Activated CD4-positive, alpha-beta T cell treated with anti-CD3 and anti-CD28 coated beads for 36 hours (primary cell): ENCODE measurements at regions not wholly inside any gene's neighbourhood (a gene's known extent, or its start where the extent isn't known, plus 50 kb on each side); places are given as distances from the start of the nearest gene placed in this dataset.
A peak's percentile ranks its signal among the peaks of the same experiment; 100 is the strongest.

Source experiments
- ATAC-seq: fragments of 200-7000 bp; cut with Tn5 transposase; one replicate; pipeline ENCODE4 v1.10.0; 2021; ENCODE audit warnings: mild to moderate bottlenecking, moderate library complexity
- CTCF ChIA-PET: fragments of 350-600 bp; sonication (Branson Sonifier 250); formaldehyde crosslinking; loops from one replicate; lab custom pipeline; 2021; ENCODE audit warnings: antibody characterized with exemption; lab: Charles Lee
- POLR2A ChIA-PET: fragments of 350-600 bp; sonication (Branson Sonifier 250); formaldehyde crosslinking; loops from one replicate; lab custom pipeline; 2021; ENCODE audit warnings: antibody characterized with exemption, inconsistent platforms; lab: Charles Lee
- DNase-seq: peaks from one replicate; pipeline ENCODE4 v3.0.0-alpha.2; 2020
- H3K27ac Mint-ChIP-seq: one replicate; pipeline ENCODE4 v1.8.0; 2021; ENCODE audit warnings: mixed read lengths
- H3K27me3 Mint-ChIP-seq: one replicate; pipeline ENCODE4 v1.8.0; 2021; ENCODE audit warnings: mixed read lengths
- H3K36me3 Mint-ChIP-seq: one replicate; pipeline ENCODE4 v1.8.0; 2021; ENCODE audit warnings: low read depth, mixed read lengths
- H3K4me1 Mint-ChIP-seq: one replicate; pipeline ENCODE4 v1.8.0; 2021; ENCODE audit warnings: mixed read lengths
- H3K4me3 Mint-ChIP-seq: one replicate; pipeline ENCODE4 v1.8.0; 2021; ENCODE audit warnings: mild to moderate bottlenecking, moderate library complexity, mixed read lengths
- H3K9me3 Mint-ChIP-seq: one replicate; pipeline ENCODE4 v1.8.0; 2021; ENCODE audit warnings: low read depth, mixed read lengths
- intact Hi-C, 2 experiments: fragments of 100-400 bp; cut with DNase I in 1 of 2; cut with micrococcal nuclease in 1 of 2; formaldehyde crosslinking; loops; one replicate each; pipeline versions ENCODE4 v1.14.2 to v1.15.1; 2022 to 2024; cut with DNase I, micrococcal nuclease

DNA sequence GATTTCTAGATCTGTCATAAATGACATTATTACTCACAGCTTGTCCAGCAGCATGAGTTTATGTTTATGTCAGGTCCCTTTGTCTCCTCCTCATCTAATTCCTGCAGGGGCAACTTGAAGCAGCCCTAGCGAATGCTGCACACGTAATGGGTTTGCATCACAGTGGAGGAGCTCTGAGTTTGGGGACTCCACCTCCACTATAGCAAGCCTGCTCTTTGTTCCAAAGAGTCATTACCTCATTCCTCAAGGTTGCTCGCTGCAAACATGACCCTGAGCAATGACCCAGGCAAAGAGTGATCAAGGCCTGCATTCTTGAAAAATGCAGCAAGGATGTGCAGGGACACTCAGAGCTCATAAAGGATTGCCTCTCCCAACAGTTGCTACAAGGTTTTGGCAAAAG is 261.9 kb downstream of the HHIPL2 start:
- no peak for DNase-seq
- CTCF ChIA-PET = no interaction called here

GRCh38 chr1:222285526-222285925 is 262.4 kb downstream of the HHIPL2 start:
- Mint-ChIP-seq H3K4me1 (no peaks in the 10 kb centered on the region), H3K4me3 (no peak overlapping the region), H3K36me3 (no peaks in the 10 kb centered on the region), H3K27ac (no peak overlapping the region), H3K27me3 (no peaks in the 10 kb centered on the region), H3K9me3 (no peaks in the 10 kb centered on the region)
- CTCF ChIA-PET = interaction anchor here (0.6 kb wide), 1 partner anchor 250 kb away, joined by 3 read pairs; no protein-coding TSS in a partner anchor
- DNase-seq (no peak), ATAC-seq (no peak)
- intact Hi-C loops = no loop called here
- POLR2A ChIA-PET = no interaction called here

More for the DNA sequence above, 261.9 kb downstream of the HHIPL2 start:
- POLR2A ChIA-PET = no interaction called here
- intact Hi-C loops = no loop called here
- no peaks in the 10 kb centered on the region for H3K4me1 Mint-ChIP-seq
- ATAC-seq = no peak
- no peaks in the 10 kb centered on the region for H3K27me3 Mint-ChIP-seq
- H3K9me3 Mint-ChIP-seq = no peaks in the 10 kb centered on the region
- H3K27ac Mint-ChIP-seq = no peak overlapping the region
- H3K4me3 Mint-ChIP-seq = no peak overlapping the region
- no peaks in the 10 kb centered on the region for H3K36me3 Mint-ChIP-seq

DNA sequence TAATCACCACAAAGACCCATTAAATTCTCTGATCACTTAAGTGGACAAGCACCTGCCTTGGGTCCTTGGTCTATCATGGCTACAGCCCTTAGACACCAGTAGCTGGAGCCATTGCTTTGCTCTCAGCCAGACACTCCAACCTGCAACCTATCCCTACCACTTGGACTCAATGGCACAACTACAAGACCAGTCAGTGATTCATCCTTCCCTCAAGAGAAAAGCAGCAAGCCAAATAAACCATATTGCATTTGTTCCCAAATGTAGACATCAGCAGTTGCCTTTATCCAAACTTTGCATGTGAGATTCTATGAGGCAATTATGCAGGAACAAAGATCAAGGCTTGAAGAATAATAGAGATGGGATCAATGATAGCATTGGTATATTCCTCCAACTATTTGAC is 263.4 kb downstream of the HHIPL2 start:
- H3K27me3 Mint-ChIP-seq = no peaks in the 10 kb centered on the region

GRCh38 chr1:222283147-222283768 is 264.6 kb downstream of the HHIPL2 start:
- Mint-ChIP-seq H3K9me3 (no peaks in the 10 kb centered on the region), H3K4me3 (no peak overlapping the region), H3K27ac (no peak overlapping the region), H3K36me3 (no peaks in the 10 kb centered on the region), H3K4me1 (no peaks in the 10 kb centered on the region), H3K27me3 (no peaks in the 10 kb centered on the region)
- ChIA-PET POLR2A (no interaction called here), CTCF (interaction anchor here (0.6 to 0.7 kb wide), 2 partner anchors 353 to 816 kb away, joined by 3 read pairs; no protein-coding TSS in a partner anchor)
- intact Hi-C loops = no loop called here
- no peak for DNase-seq
- no peak for ATAC-seq

More for the DNA sequence above, 263.4 kb downstream of the HHIPL2 start:
- Mint-ChIP-seq H3K4me3 (no peak overlapping the region), H3K36me3 (no peaks in the 10 kb centered on the region), H3K27ac (no peak overlapping the region), H3K9me3 (no peaks in the 10 kb centered on the region), H3K4me1 (no peaks in the 10 kb centered on the region)
- DNase-seq = no peak
- intact Hi-C loops = no loop called here
- ATAC-seq = no peak
- CTCF ChIA-PET = interaction anchor here (0.7 to 1.0 kb wide), 2 partner anchors 11 to 188 kb away, joined by 3 read pairs; no protein-coding TSS in a partner anchor
- POLR2A ChIA-PET = no interaction called here

DNA sequence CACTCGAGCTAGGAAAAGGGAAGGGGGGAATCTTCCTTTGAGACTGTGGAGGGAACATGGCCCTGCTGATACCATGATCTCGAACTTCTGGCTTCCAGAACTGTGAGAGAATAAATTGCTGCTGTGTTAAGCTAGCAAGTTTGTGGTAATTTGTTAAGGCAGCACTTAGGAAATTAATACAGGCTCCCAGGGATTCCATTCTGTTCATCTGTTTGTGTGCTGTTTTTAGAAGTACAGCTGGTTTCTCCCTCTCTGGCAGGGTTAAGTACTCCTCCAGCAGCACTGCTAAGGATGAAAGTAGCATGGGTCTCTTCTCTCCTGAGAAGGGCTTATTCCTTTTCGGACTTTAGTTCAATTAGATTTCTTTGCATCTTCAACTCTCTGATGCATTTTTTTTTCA is 268.3 kb downstream of the HHIPL2 start:
- H3K27me3 Mint-ChIP-seq = no peaks in the 10 kb centered on the region
- no peaks in the 10 kb centered on the region for H3K9me3 Mint-ChIP-seq
- no peaks in the 10 kb centered on the region for H3K4me1 Mint-ChIP-seq
- intact Hi-C loops = no loop called here
- ATAC-seq = no peak
- POLR2A ChIA-PET = no interaction called here
- no peak overlapping the region for H3K4me3 Mint-ChIP-seq
- no peak for DNase-seq
- H3K27ac Mint-ChIP-seq = no peak overlapping the region
- CTCF ChIA-PET = no interaction called here
- H3K36me3 Mint-ChIP-seq = no peaks in the 10 kb centered on the region

DNA sequence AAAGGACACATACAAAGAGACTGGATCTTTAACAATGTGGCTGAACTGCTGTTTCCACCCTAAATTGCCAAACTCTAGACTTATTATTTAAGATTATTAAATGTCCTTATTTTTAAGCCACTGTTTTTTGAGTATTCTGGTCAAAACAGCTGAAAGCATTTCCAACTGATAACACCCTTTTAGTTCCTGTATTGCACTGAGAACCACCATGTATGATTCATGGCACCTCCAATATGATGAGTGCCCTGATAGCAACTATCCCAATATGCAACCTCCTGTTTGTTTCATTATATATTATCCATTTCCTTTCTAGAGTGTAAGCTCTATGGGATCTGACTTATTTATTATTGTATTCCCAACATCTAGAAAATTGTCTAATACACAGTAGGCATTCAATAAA is 269.4 kb downstream of the HHIPL2 start:
- DNase-seq (no peak), ATAC-seq (no peak)
- Mint-ChIP-seq H3K4me3 (no peak overlapping the region), H3K27ac (no peak overlapping the region), H3K27me3 (no peaks in the 10 kb centered on the region), H3K36me3 (no peaks in the 10 kb centered on the region), H3K9me3 (no peaks in the 10 kb centered on the region), H3K4me1 (no peaks in the 10 kb centered on the region)
- ChIA-PET POLR2A (no interaction called here), CTCF (interaction anchor here (0.7 kb wide), 1 partner anchor 534 kb away, joined by 3 read pairs; no protein-coding TSS in a partner anchor)
- intact Hi-C loops = no loop called here

DNA sequence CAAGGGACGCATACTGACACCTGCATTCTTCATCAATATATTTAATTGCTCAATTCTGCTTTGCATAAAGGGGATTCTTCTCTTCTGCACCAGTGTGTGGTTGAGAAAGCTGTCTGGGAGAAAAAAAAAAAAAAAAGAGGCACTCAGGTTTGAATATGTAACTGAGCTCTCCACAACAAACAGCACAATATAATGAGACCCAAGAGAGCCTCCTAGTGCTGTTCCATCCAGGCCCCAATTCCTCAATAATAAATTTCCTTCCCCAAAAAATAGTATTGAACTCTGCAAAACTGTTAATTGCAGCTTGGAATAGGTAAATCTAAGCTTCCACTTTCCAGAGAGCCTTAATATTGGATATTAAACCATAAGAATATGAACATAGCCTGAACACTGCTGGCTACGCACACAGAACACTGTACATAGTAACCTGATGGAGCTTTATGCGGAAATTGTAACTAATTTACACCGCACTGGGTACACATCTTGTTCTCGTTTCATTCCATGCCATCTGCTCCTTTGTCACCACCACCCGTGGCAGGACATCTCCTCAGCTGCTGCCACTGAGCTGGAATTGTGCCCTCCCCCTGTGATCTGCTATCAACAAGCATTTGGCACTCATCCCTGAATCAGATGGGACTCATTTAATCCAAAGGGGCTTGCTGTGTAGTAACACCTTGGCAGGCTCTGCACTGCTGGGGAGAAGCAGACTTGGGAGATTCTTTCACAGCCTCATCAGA is 272.0 kb downstream of the HHIPL2 start:
- no peak for DNase-seq
- H3K9me3 Mint-ChIP-seq = no peaks in the 10 kb centered on the region
- no peak overlapping the region for H3K27ac Mint-ChIP-seq
- no peaks in the 10 kb centered on the region for H3K4me1 Mint-ChIP-seq
- H3K4me3 Mint-ChIP-seq = no peak overlapping the region
- CTCF ChIA-PET = interaction anchor here (1.2 kb wide), 1 partner anchor 11 kb away, joined by 4 read pairs; no protein-coding TSS in a partner anchor
- H3K36me3 Mint-ChIP-seq = no peaks in the 10 kb centered on the region
- POLR2A ChIA-PET = no interaction called here
- ATAC-seq = no peak
- intact Hi-C loops = no loop called here
- H3K27me3 Mint-ChIP-seq = no peaks in the 10 kb centered on the region

DNA sequence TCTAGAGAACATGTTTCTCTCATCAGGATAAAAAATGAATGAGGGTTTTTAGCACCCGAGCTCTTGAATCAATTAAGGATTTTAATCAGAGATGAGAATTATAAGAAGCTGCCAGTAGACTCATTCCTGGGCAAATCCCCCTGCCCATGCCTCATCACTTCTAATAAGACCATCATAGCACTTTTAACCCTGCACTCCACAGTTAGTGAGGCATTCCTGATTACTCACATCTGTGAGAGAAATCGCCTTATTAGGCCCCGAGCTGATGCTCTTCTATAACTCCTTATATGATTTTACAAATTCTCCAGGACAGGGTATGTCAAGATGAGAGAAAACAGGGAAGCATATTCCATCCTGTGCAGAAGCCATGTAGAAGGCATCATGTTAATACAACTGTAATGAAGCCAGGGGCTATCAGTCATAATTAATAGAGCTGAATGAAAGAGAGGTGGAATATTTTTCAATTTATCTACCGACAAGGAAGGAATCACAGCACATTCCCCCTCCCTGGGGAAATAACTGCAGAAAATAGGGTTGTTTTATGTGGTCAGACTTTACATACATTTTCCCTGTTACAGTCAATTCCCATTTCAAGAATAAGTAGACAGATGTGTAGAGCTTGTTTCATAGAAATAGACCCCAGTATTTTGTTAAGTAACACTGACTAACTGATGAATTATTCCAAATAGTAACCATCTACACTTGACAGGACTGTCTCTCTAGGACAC is 272.7 kb downstream of the HHIPL2 start:
- DNase-seq = no peak
- H3K36me3 Mint-ChIP-seq = no peaks in the 10 kb centered on the region
- intact Hi-C loops = no loop called here
- no peaks in the 10 kb centered on the region for H3K27me3 Mint-ChIP-seq
- ChIA-PET POLR2A (no interaction called here), CTCF (interaction anchor here (0.8 to 1.2 kb wide), 2 partner anchors 11 to 18 kb away, joined by 3 to 4 read pairs; no protein-coding TSS in a partner anchor)
- no peak overlapping the region for H3K4me3 Mint-ChIP-seq
- no peaks in the 10 kb centered on the region for H3K9me3 Mint-ChIP-seq
- no peak for ATAC-seq
- no peak overlapping the region for H3K27ac Mint-ChIP-seq
- no peaks in the 10 kb centered on the region for H3K4me1 Mint-ChIP-seq

DNA sequence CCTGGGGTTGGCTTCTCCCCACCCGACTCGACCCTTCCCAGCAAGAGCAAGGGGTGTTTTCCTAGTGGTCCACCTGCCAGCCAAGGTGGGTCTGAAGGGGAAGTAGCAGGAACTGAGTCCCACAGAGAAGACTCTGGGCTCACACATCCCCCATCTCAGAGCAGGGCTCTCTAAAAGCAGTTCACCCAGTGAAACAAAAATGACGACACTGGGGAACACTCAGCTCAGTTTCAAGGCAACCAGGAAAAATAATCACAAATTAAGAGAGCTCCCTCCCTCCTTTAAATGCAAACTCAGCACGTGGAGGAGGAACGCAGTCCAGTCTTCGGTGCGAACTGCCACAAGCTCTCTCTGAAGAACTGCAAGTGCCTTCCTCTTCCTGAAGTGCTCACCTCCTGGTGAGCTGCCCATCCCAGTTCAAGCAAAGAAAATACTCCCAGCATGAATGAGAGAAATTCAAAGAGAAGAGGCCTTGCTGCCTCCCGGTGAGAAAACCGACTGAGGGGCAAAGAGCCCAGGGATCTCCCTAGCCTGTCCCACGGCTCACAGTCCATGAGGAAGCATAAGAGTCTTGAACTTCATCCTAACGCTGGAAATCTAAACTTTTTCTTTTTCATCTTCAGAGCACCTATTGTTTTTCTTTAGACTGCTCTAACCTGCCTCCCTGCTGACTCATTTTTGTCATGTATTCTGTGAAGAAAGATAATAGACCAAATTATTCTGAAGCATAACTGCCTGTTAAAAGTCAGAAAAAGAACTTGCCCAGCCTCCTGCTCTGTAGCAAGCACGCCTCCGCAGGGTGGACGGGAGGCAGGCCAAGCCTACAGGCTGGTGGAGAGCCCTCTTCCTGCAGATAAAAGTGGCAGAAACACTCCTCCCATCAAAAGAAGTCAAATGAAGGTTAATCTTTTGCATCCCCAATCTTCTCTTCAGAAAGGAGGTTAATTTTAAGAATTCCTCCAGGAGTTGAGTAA is 281.4 kb downstream of the HHIPL2 start:
- Mint-ChIP-seq H3K36me3 (no peaks in the 10 kb centered on the region), H3K4me3 (no peak overlapping the region), H3K27me3 (no peaks in the 10 kb centered on the region), H3K27ac (no peak overlapping the region), H3K4me1 (peaks cover 7% of the 10 kb centered on the region), H3K9me3 (no peaks in the 10 kb centered on the region)
- intact Hi-C loops = no loop called here
- ChIA-PET CTCF (interaction anchor here (0.8 to 1.2 kb wide), 3 partner anchors 8 to 11 kb away, joined by 3 to 4 read pairs (median 3); no protein-coding TSS in a partner anchor), POLR2A (interaction anchor here (0.6 kb wide), 1 partner anchor 94 kb away, joined by 3 read pairs; no protein-coding TSS in a partner anchor)
- no peak for ATAC-seq
- DNase-seq = no peak

- Mint-ChIP-seq H3K27me3 (no peaks in the 10 kb centered on the region), H3K4me3 (no peak overlapping the region), H3K9me3 (no peaks in the 10 kb centered on the region), H3K27ac (no peak overlapping the region), H3K4me1 (peaks cover 7% of the 10 kb centered on the region), H3K36me3 (no peaks in the 10 kb centered on the region)
- ATAC-seq (peak; percentile 99), DNase-seq (peak; percentile 14)
- intact Hi-C loops = no loop called here
- ChIA-PET POLR2A (no interaction called here), CTCF (no interaction called here)
Measured at GRCh38 chr1:222263791-222264190, 284.1 kb downstream of the HHIPL2 start.
